IPS-NIHi11 (cell line): ENCODE measurements at regions not wholly inside any gene's neighbourhood (a gene's known extent, or its start where the extent isn't known, plus 50 kb on each side); places are given as distances from the start of the nearest gene placed in this dataset.

Source experiments
- DNase-seq: peaks from one replicate; pipeline ENCODE4 v3.0.0; 2012; ENCODE audit warnings: mixed read lengths, low spot score

DNA sequence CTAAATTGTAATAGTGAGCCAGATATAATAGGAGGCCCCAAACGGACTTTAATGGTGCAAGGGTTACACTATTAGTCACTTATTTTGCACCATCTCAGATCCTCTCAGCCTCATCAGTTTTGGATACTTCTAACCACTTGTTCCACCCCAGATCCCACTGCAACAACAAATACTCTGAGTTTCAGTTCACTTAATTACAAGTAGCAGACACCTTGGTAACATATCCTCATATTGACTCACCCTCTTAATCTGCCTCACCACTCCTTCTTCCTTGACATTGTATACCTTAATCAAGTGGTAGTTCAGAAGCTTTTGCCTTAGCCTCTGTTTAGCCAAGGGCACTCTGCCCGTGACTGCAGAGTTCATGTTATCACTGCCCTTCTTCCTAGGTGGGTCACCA, 256.1 kb upstream of the UBASH3B start:
- DNase-seq = no peak

DNA sequence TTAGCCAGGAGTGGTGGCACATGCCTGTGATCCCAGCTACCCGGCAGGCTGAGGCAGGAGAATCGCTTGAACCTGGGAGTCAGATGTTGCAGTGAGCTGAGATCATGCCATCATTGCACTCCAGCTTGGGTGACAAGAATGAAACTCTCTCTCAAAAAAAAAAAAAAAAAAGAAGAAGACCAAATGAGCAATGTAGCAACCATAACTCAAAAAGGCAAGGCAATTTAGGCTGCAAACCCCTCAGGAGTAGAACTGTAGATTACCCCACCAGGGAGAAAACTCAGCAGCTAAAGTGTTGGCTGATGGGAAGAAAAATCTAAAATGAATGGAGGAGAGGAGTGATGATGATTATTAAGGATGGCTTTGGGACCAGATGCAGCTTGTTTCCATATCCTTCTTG, 256.7 kb upstream of the UBASH3B start:
- no peak for DNase-seq

DNA sequence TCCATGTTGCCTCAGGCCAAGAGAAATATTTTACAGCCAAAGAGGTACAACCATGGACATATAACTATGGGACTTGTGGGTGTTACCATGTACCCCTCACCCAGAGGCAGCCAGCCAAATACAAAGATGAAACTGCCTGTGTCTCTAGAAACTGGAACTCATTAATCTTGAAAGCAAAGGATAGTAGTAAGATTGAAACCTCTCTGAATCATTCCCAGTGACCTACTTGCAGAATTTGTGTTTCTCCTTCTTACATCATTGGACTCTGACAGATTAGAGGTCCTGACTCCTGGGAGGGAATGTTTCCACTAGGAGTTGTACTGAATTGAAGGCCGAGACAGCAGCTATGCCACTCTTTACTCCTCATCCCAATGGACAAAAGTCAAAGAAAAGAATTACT, 257.4 kb upstream of the UBASH3B start:
- no peak for DNase-seq

DNA sequence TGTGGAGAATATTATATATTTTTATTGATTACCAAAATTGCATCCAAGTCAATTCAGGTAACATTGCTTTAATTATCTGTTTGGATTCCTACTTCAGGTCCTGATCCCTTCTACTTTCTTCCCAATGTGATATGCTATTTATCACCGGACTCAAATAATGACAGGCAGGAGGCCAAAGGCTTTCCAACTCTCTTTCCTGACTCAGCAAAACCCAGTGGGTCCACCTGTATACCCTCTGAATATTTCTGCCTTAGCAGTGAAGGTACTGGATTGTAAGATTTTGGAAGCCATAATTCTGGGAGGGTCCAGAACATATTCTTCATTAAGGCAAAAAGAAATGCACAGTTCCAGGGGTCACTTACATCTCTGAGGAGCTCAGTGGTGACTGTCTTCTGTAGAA, 260.2 kb upstream of the UBASH3B start:
- DNase-seq = no peak

DNA sequence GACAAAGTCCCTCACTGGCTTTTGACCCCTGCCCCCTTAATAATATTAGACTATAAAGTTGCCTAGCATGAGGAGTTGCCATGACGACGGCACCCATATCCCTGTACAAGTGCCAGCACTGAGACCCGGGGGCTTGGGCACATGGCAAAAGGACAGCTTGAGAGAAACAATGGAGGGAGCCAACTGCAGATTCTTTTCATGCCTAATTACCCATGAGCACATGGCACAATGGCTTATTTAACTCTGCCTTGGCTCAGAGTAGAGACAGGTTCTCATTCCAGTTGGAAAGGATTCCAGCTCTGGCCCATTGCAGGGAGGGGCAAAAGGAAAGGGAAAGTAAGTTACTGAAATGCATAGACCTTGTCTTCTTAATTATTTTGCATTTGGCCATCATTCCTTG, 261.2 kb upstream of the UBASH3B start:
- DNase-seq = peak; percentile 12

DNA sequence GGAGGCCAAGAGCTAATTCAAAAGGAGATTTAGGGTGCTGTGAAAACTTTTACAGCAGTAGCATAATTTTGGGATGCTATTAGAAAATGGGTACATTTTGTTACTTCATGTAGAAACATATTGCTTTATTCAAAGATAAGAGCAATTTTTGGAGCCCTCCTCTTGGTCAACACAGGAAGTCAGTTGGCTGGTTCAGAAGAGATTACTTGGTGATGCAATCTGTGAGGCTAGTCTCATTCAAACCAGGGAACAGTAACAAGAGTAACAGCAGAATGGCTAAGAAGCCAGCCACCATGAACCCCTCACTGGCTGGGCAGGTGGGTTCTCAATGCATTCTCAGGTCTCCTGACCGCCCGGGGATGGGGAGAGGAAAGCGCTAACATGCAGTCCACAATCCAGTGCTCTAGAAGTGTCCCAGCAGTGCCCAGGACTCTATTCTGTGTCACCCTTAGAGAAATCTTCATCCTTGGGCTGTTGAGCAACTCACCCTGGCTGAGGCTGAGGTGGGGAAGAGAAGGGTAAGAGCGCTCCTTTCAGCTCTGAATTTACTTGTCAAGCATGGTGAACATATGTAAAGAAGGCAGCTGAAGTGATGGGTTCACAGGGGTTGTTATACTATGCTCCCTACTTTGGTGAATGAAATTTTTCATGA, 262.2 kb upstream of the UBASH3B start:
- no peak for DNase-seq

DNA sequence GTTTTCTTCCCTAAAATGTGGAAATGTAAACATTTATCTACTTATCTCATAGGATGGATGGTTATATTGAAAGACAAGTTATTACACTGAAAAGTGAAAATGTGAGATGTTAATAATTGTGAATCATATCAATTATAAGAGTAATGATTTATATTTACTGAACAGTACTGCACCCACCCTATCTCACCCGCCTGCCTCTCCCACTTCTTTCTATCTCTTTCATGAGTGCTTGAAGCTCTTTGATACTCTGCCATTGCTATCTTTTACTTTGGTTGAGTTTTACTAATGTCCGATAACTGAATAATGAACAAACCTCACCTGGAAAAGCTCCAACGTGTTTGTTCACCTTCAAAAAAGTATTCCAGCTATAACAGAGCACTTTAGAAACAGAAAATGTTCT, 263.0 kb upstream of the UBASH3B start:
- DNase-seq = no peak

DNA sequence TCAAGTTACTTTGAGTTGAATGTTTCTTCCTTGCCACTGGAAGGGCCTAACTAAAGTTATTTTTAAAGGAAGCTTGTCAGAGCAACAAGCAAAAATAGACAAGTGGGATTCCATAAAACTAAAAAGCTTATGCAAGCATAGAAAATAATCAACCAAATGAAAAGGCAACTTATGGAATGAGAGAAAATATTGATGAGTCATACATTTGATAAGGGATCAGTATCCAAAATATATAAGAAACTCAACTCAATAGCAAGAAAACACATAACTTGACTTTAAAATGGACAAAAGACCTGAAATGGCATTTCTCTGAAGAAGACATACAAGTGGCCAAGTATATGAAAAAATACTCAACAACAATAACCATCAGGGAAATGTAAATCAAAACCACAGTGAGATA, 264.5 kb upstream of the UBASH3B start:
- DNase-seq = no peak

DNA sequence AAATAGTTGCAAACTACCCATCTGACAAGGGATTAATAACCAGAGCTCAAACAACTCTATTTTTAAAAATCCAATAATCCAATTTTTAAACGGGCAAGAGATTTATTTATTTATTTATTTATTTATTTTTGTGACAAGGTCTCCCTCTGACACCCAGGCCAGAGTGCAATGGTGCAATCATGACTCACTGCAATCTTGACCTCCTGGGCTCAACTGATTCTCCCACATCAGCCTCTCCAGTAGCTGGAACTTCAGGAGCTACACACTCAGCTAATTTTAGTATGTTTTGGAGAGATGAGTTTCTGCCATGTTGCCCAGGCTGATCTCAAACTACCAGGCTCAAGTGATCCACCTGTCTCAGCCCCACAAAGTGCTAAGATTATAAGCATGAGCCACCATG, 267.2 kb upstream of the BLID start:
- no peak for DNase-seq

DNA sequence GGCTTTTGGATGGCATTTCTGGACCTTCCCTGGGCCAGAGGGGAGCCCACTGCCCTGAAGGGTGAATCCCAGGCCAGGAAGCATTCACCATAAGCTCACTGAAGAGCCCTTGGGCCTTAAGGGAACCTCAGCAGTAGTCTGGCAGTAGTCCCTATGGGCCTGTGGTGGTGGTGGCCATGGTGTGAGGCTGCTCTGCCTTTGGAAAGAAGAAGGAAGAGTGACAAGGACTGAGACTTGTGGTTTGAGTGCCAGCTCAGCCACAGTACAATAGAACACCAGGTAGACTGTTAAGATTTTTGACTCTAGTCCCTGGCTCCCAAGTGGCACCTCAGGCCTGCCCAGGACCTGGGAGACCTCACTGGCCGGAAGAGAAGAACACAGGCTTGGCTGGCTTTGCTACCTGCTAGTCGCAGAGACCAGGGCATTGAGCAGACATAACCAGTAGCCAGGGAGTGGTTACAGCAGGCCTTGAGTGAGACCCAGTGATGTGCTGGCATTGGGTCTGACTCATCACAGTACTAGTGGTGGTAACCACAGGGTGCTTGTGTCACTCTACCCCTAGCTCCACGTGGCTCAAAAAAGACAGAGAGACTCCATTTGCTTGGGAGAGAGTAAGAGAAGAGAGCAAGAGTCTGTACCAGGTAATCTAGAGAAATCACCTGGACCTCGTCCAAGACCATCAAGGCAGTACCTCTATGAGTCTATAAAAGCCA, 259.8 kb upstream of the BLID start:
- no peak for DNase-seq

DNA sequence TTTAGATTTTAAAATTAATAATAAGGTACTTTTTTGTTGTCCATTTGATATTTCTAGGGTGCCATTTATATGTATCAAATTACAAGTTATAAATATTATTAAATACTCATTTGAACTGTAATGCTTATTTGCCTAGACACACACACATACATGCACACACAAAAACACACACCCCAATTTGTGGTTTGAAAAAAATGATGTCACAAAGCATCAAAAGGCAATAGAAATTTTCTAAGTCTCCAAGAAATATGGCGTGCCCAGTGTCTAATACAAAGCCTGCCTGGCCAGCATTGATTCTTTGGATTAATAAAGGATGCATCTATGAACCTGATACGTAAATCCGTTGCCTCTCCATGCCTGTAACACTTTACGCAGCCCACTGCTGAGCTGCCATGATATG, 252.8 kb upstream of the BLID start:
- no peak for DNase-seq

DNA sequence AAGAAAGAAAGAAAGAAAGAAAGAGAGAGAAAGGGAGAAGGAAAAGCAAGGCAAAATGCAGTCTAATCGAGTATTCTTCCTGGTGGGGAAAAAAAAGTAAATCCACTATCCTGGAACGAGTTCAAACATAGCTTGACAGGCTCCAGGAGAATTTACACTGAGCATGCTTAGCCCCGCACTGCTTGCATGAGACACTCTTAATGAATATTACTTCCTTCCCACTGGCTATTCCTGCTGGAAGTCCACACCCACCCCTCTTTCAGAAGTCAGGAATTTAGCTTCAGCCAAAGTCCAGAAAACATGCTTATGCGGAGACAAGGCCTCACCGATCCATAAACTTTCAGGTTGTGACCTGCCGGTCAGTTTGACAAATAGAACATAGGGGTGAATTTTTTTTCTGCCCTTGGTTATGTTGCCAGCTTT, 251.8 kb upstream of the BLID start:
- DNase-seq = peak; percentile 33

DNA sequence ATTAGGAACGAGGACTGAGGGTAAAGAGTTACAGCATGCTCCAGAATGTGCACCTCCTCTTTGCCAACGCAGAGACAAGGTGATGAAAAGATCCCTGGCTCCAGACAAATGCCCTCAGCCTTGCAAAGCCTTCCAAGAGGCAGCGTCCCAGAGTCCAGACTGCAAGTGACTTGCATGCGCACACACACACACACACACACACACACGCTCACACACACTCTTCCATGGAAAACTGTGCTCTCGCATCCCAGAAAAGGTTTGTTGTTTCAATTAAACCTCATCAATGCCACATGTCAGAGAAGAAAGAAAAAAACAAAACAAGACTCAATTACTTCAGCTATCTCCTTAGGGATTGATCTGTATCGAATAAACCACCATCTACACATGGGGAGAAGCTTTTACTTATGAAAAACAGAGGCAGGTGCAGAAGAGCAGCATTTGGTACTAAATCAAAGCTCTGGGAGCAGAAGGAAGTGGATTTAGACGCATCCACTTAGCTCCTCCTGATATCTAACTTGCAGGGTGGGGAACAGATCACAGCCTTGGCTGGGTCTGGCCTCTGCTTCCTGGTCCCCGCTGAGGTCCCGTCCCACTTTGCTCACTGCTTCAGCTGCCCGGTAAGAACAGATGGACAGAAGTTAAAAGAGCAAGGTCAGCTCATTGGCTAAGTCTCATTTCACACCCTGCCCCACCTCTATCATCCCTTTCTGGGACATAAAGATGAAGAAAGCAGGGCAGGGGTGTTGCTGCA, 249.8 kb upstream of the BLID start:
- DNase-seq = no peak

DNA sequence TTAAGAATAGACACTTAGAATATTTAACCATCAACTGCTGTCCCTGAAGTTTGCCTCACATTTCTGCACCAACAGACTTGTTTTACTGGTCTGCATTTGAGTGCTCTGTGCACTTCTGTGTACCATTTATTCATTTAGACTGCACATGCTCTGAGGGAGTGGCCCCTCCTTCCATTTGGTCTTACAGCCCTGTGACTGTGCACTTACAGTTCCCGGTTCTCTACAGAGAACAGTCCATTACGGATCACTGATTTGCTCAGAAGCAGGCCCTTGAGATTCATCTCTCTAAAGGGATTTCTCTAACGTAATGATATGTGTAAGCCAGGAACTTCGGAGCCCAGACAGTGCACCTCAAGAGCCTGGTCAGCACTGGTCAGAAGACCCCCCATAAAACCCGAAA, 247.3 kb upstream of the BLID start:
- no peak for DNase-seq

DNA sequence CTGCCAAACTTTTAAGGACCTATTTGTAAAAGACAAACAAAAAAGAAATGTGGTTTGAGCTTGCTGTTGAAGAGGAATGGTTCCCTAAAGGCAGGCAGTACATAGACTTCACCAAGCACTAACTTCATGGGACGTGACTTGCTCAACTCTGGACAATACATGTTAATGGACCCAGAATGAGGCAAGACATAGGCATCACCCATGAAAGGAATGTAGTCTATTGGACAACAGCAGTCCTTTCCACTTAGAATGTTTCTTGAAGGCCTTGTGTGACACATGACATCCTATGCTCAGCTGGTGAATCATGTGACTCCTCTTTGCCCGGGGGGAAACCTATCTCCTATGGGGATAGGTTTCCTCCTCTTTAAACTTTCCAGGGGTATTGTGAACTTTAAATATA, 246.4 kb upstream of the BLID start:
- DNase-seq = no peak

DNA sequence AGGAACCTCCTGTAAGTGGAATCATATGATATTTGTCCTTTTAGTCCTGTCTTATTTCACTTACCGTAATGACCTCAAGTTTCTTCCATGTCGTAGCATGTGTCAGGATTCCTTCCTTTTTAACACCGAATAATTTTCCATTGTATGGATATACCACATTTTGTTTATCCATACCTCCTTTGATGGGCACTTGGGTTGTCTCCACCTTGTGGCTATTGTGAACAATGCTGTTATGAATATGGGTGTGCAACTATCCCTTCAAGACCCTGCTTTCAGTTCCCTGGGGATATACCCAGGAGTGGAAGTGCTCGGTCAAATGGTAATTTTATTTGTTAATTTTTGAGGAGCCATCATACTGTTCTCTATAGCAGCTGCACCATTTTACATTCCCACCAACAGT, 244.9 kb upstream of the BLID start:
- no peak for DNase-seq

DNA sequence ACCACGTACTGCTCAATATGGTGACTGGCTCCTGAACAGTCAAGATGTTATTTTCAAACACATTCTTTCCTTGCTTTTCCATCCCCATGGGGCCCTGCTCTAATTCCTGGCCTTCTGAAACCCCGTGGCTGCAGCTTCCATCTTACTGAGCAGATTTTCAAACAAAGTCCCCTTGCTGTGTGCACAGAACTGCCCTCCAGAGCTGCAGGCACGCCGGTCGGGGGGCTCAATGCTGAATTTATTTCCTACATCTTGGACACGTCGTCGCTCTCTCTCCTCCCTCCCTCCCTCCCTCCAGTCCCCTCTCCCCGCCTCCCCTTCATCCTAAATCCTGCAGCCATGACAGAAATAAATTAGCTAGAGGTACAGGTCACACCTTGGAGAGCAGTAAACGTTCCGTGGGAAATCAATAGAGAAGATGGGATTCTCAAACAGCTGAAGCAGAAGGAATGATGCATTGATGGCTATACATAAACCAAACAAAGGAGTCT, 243.1 kb upstream of the BLID start:
- DNase-seq = no peak

DNA sequence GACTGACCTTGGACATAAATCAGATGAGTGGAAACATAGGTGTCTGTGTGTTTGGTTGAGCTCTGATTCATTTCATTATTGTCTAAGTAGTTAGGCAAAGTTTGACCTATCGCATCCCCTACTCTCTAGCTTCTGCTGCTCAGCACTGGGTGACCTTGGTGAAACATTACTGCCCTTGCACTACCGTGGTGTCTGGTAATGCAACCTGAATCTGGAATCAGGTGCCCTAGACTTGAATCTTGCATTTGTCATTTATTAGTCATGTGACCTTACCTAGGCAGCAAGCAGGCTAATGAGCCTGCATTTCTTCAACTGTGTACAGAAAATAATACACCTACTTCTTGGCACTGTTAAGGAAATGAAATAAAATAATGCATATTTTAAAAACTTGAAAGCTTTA, 242.3 kb upstream of the BLID start:
- no peak for DNase-seq

DNA sequence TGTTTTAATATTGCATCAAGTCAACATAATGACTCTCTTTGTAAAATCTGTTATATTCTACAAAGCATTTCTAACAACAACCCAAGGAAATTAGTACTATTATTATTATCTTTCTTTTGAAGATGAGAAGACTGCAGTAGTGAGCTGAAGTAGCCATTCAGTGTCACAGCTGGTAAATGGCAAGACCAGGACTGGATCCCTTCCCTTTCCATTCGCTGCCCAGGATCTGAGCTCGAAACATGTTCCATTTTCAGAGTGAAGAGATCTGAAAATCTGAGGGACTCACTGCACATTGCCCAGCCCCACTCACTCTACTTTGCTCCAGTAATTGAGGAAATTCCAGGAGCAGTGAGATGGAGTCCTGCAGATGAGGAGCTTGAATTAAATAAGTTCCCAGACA, 240.0 kb upstream of the BLID start:
- DNase-seq = no peak

DNA sequence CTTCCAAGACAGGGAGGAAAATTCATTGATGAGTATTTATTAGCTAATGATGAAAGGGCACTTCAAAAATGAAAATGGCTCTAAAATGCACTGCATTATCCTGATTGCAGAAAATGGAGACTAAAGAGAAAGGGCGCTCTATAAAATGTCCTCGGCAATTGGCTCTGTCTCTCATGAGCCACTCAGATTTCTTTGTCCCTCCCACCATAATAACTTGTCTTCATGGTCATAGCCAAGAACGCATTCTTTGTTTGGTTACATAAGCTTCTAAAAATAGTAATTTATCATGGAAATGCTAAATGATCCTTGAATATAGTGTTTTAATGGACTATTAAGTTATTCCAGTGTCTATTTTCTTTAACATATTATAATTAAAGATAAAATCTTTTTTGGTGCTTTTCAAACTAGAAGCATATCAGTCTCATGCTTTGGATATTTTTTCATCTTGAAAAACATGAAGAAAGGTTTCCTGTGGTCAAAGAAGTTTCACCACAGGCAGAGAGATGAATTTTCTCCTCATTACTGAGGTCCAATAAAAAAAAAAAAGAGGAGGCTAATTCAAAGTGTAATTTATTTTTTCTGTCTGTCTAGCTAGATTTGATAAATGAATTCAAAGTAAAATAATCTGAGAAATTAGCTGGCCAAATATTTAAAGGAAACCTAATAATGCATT, 238.1 kb upstream of the BLID start:
- DNase-seq = no peak

DNA sequence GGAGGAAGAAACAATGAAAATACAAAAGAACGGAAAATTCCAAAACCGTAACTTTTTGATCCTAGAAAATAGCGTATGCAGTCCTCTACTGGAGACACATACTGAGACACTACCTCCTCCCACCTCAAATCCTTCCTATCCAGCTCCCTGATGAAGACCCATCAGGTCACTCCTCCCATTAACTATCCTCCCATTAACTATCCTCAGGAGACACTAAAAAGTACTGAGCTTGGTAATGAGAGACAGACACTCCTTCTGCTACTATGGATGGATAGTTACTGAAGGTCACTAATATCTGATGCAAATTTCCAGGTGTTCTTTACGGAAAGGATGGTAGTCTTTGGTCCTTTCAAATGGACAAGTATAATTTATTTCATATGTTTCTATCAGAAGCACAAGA, 237.5 kb upstream of the BLID start:
- no peak for DNase-seq

DNA sequence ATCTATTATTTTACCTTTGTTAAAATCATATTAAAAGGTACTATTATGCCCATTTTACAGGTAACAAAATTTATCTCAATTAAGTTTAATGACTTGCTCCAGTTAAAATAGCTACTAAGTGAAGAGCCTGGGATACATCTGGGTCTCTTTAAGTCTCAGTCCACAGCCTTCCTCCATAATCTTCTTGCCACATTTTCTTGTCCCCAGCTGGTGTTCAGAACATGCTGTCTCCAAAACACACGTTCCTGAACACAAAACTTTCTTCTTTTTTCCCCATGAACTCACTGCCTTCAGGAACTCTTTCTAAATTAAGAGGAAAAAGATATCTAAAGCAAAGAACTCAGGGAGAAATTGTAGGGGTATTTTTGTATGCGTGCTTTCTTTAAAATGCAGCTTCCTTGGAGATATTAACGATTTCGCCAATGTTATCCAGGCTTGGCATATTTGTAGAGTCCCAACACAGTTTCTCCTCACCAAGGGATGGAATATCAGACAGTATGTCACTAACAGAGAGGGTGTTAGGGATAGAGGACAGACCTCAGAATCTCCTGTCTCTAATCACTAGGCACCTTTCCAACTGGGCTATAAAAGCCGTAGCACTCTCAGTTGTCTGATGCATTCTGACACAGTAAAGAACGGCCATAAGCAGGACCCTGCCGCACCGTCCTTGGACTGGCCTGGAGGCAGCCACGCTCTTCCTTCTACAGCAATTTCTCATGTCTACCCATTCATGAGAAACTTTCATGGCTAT, 232.8 kb upstream of the BLID start:
- no peak for DNase-seq
